ENCODE measurements at regions not wholly inside any gene's neighbourhood (a gene's known extent, or its start where the extent isn't known, plus 50 kb on each side); places are given as distances from the start of the nearest gene placed in this dataset.
A peak's percentile ranks its signal among the peaks of the same experiment; 100 is the strongest.

- in situ Hi-C loops (cut with HindIII; ENCODE audit: low sequenced_read_pairs): no loop called here
- DNase-seq (ENCODE audit: low spot score): no peak
Observed at GRCh38 chr2:12037301-12037700, 290.9 kb downstream of the LPIN1 start.

DNA sequence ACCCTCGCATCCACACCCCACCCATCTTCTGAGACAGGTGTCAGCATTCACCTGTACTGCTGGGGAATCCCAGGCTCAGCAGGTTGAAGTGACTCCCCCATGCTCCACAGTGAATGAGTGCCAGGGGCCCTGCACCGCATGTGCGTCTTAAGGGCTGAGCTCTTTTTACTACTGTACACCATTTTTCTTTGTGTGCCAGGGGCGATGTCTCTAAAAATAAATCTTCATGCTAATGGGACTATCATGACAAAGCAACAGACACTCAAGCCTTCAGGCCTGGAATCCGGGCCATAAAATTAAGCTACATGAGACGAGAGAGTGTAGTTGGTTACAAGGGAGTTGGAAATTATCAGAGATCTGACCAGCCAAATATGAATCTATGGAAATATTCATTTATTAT, 294.8 kb downstream of the LPIN1 start:
- DNase-seq (ENCODE audit: low spot score): no peak
- in situ Hi-C loops (cut with HindIII; ENCODE audit: low sequenced_read_pairs): no loop called here

GRCh38 chr2:12043131-12043530, 296.7 kb downstream of the LPIN1 start:
- DNase-seq (ENCODE audit: low spot score): no peak
- in situ Hi-C loops (cut with HindIII; ENCODE audit: low sequenced_read_pairs): no loop called here

DNA sequence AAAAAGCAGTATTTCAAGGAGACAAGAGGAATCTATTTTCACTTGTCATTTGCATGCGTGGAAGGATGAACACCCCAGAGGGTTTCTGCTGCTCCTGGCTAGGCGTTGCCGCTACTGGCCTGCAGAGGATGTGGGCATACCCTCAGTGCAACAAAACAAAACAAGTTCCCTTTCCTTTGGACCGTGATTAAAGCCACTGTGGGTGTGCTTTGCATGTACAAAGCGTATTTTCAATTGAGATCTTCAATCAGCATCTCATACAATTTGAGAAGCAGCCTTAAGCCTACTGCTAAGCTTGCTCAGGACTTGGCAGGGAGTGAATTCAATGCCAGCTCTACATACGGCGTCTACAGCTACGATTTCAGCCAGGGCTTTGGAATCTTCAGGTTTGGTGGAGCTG, 298.4 kb downstream of the LPIN1 start:
- in situ Hi-C loops (cut with HindIII; ENCODE audit: low sequenced_read_pairs): no loop called here
- no peak for DNase-seq (ENCODE audit: low spot score)

DNA sequence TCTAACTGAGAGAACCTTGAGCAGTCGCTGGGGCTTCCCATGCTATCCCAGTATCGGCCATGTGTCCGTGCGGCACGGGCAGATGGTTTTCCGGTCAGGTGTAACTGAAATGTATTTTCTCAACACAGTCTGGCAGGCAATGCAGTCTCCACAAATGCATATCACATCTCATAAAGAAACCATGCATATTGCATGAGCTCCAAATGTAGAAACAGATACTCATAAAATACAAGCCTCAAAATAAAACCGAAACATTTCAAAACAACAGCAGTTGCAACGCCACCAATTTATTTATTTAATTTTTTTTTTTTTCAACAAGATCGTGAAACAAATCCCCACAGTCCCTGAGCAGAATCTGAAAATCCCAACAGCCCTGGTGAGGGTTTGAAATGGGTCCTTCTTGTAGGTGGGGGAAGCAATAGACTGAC, 299.4 kb downstream of the LPIN1 start:
- peak; percentile 8 for DNase-seq (ENCODE audit: low spot score)
- in situ Hi-C loops (cut with HindIII; ENCODE audit: low sequenced_read_pairs): no loop called here

- in situ Hi-C loops (cut with HindIII; ENCODE audit: low sequenced_read_pairs): no loop called here
- DNase-seq (ENCODE audit: low spot score): no peak
Observed at GRCh38 chr2:12046641-12047040, 300.2 kb downstream of the LPIN1 start.

GRCh38 chr2:12047761-12048160, 301.3 kb downstream of the LPIN1 start:
- in situ Hi-C loops (cut with HindIII; ENCODE audit: low sequenced_read_pairs): no loop called here

GRCh38 chr2:12048550-12048949, 302.1 kb downstream of the LPIN1 start:
- in situ Hi-C loops (cut with HindIII; ENCODE audit: low sequenced_read_pairs): no loop called here
- no peak for DNase-seq (ENCODE audit: low spot score)

More at GRCh38 chr2:12047761-12048160, 301.3 kb downstream of the LPIN1 start:
- DNase-seq (ENCODE audit: low spot score): no peak

GRCh38 chr2:12050396-12050795, 304.0 kb downstream of the LPIN1 start:
- no peak for DNase-seq (ENCODE audit: low spot score)
- in situ Hi-C loops (cut with HindIII; ENCODE audit: low sequenced_read_pairs): no loop called here

DNA sequence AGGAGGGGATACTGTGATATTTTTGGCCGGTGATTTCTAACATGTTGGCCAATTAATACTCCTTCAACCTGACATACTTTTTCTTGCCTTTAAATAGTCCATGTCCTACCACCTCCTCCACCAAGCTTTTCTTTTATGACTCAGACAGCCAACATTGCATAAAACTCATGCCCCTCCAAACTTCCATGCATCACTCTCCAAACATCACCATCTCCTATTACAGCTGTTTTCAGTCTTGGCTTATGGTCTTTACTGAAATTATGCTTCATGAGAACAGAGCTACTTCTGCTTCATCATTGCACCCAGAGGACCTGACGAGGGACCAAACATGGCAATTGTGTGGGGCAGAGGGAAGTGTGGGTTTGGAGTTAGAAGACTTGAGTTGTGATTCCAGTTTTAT, 305.4 kb downstream of the LPIN1 start:
- DNase-seq (ENCODE audit: low spot score): no peak
- in situ Hi-C loops (cut with HindIII; ENCODE audit: low sequenced_read_pairs): no loop called here

DNA sequence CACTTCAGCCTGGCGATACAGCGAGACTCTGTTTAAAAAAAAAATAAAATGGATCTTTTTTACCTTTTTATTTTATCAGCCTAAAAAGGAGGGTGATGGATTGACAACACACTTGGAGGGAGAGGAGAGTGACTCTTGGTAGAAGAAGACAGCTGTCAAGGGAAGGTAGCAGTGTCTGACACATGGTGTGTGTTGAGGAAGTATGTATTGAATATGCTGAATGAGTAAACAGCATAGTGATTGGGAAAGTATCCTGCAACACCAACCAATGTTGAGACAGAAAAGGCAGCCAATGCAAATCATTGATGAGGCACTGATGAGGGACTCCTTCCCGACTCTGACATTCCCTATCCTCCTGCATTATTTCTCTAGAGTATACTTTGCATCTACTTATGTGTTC, 306.4 kb downstream of the LPIN1 start:
- in situ Hi-C loops (cut with HindIII; ENCODE audit: low sequenced_read_pairs): no loop called here

GRCh38 chr2:12054956-12055618, 308.7 kb downstream of the LPIN1 start:
- in situ Hi-C loops (cut with HindIII; ENCODE audit: low sequenced_read_pairs): no loop called here
- DNase-seq (ENCODE audit: low spot score): no peak

More for the DNA sequence above, 306.4 kb downstream of the LPIN1 start:
- no peak for DNase-seq (ENCODE audit: low spot score)

GRCh38 chr2:12057436-12058166, 311.2 kb downstream of the LPIN1 start:
- no peak for DNase-seq (ENCODE audit: low spot score)
- in situ Hi-C loops (cut with HindIII; ENCODE audit: low sequenced_read_pairs): no loop called here

DNA sequence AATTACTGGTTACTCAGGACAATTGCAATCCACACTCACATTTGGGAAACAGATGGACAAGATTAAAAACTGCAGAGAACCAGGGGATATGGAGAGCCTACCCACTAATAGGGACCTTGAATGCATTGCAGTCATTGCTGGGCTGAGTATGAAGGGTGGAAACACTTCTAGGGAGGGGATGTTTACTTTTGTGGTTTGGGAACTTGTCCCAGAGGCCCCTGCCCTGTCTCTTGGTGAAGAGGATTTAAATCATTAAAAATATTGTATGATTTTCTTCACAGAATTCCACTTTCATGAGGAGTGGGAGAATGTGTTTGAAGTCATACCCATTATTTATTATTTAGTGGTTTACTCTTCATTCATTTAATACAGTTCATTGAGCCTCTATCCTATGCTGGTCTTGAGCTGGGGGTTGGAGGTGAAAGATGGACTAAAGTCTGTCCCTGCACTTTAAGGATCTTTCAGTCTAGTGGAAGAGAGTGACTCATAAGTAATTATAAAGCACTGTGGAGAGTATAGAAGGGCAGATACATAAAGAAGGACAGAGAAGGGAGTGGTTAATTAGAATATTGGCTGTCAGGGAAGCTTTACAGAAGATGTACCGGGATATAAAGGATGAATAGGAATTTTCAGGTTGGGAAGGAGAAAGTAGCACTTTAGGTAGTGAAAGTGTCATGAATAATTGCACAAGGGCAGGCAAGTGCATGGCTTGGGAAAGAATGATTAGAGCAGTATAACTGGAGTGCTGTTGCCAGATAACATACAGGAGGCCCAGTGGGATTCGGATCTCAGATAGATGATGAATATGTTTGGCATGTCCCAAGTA, 313.4 kb downstream of the LPIN1 start:
- DNase-seq (ENCODE audit: low spot score): no peak
- in situ Hi-C loops (cut with HindIII; ENCODE audit: low sequenced_read_pairs): no loop called here

- in situ Hi-C loops (cut with HindIII; ENCODE audit: low sequenced_read_pairs): no loop called here
- no peak for DNase-seq (ENCODE audit: low spot score)
Observed at GRCh38 chr2:12060886-12061285, 314.5 kb downstream of the LPIN1 start.

GRCh38 chr2:12061286-12062052, 315.0 kb downstream of the LPIN1 start:
- no peak for DNase-seq (ENCODE audit: low spot score)
- in situ Hi-C loops (cut with HindIII; ENCODE audit: low sequenced_read_pairs): no loop called here

DNA sequence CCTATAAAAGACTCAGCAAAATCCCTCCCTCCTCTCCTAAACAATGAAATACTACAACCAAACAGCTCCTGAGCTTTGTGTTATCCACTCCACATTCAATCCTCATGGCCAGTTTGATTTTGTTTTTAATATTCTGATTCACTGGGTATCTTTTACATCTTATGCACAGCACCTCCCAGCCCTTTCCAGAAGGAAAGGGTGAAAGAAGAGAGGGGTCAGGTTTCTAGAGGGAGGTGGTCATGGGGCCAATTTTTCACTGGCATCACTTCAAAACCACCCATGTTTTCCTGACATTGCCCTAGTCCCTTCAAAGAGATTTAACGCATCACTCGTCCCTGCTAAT, 315.6 kb downstream of the LPIN1 start:
- DNase-seq (ENCODE audit: low spot score): no peak
- in situ Hi-C loops (cut with HindIII; ENCODE audit: low sequenced_read_pairs): no loop called here

GRCh38 chr2:12063210-12063609, 316.8 kb downstream of the LPIN1 start:
- no peak for DNase-seq (ENCODE audit: low spot score)
- in situ Hi-C loops (cut with HindIII; ENCODE audit: low sequenced_read_pairs): no loop called here

DNA sequence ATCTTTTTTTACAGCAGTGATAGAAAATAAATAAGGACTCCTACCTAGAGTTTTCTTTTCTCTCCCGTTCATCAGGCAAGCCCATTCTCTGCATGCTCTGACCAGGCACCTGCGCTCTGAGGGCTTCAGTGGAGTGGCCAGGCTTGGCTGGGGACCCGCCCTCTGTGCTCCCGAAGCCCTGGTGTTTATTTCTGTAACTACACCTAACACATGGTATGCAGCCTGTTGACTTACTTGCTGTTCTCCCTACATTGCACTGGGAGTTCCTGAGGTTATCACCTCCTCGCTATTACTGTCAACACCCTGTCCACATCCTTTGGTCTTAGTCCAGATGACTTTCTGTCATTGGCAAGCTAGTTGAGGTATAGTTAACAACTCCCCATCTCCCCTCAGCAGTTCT, 317.7 kb downstream of the LPIN1 start:
- no peak for DNase-seq (ENCODE audit: low spot score)
- in situ Hi-C loops (cut with HindIII; ENCODE audit: low sequenced_read_pairs): no loop called here

DNA sequence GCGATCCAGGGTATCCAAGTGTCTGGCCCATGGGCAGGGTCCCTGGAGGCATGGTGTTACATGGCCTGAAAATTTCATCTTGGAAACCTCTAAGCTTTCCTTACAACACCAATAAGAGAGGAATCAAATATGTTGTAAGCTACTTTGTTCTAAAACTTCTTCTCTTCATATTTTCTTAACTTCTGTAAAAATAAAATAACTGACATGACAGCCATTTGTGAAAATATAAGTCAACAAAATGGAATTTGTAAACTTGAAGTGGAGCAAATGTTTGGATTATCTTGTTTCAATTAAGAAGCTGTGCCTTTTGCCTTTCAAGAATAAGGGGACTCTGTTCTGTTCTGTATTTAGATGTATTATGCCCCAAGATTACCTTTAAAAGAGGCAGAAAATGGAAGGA, 319.7 kb downstream of the LPIN1 start:
- in situ Hi-C loops (cut with HindIII; ENCODE audit: low sequenced_read_pairs): no loop called here
- DNase-seq (ENCODE audit: low spot score): no peak

Measured in G401 (cell line).